ENCODE measurements at regions not wholly inside any gene's neighbourhood (a gene's known extent, or its start where the extent isn't known, plus 50 kb on each side); places are given as distances from the start of the nearest gene placed in this dataset.

GRCh38 chr12:12010277-12011039 is 60.3 kb upstream of the BCL2L14 start:
- H3K9me3 ChIP-seq (ENCODE audit: control insufficient read depth in 1 of 2, insufficient read depth in 1 of 2, low read depth in 1 of 2, low read length in 2 of 2) = no peaks in the 10 kb centered on the region
- BruUV-seq (replicated peaks) = no TSS peak
- peaks cover 3 to 20% of the 10 kb centered on the region in 2 experiments; a peak in 2 of 4 replicates for H3K4me1 ChIP-seq (ENCODE audit: control insufficient read depth in 1 of 2, insufficient read depth in 2 of 2, low read length in 2 of 2)
- ChIA-PET CTCF (interaction anchor here (1.1 kb wide), 1 partner anchor 23 kb away, joined by 5 read pairs; no protein-coding TSS in a partner anchor), RAD21 (ENCODE audit: low non-redundant PET in 1 of 2, low total read pairs in 2 of 2, uncharacterized antibody in 2 of 2, unreplicated experiment in 2 of 2) (no interaction called here), POLR2A (no interaction called here)
- H3K36me3 ChIP-seq (ENCODE audit: control insufficient read depth in 1 of 2, insufficient read depth in 2 of 2, low read length in 2 of 2) = no peaks in the 10 kb centered on the region
- H3K4me3 ChIP-seq (replicated peaks in 1 of 2; ENCODE audit: low read depth in 1 of 2, low read length in 2 of 2) = no peak overlapping the region
- DNase-seq (ENCODE audit: low read depth, low spot score) (no peak), ATAC-seq (no peak)
- H3K27ac ChIP-seq (ENCODE audit: low read depth, low read length) = no peak overlapping the region
- no peaks in the 10 kb centered on the region for H3K27me3 ChIP-seq (ENCODE audit: insufficient read depth, low read length)
- no peaks in the 10 kb centered on the region for H4K20me1 ChIP-seq (ENCODE audit: insufficient read depth)
- H3K4me2 ChIP-seq (ENCODE audit: low read length) = no peak overlapping the region
- H2AFZ ChIP-seq (ENCODE audit: low read depth, low read length, poor library complexity, severe bottlenecking) = no peak overlapping the region
- no peaks in the 10 kb centered on the region for H3K9me2 ChIP-seq (ENCODE audit: insufficient read depth)
- no peak overlapping the region for H3K9ac ChIP-seq (ENCODE audit: low read length)
- TF ChIP-seq SRF (IDR thresholded peaks at IDR 0.05; ENCODE audit: low read depth) (no peak), MAX (IDR thresholded peaks at IDR 0.05) (no peak), ZFX (IDR thresholded peaks at IDR 0.05) (no peak), POLR2A (IDR thresholded peaks at IDR 0.05; ENCODE audit: borderline replicate concordance, extremely low read depth, insufficient read depth, insufficient read length) (no peak), CEBPB (IDR thresholded peaks at IDR 0.05; ENCODE audit: low read depth) (no peak), POLR2AphosphoS5 (IDR thresholded peaks at IDR 0.05; ENCODE audit: low read depth, low read length) (no peak), REST (IDR thresholded peaks at IDR 0.05; ENCODE audit: low read depth) (no peak), ZBTB33 (IDR thresholded peaks at IDR 0.05; ENCODE audit: extremely low read depth, insufficient replicate concordance, low read length) (no peak), SP1 (IDR thresholded peaks at IDR 0.05; ENCODE audit: low read depth) (no peak), TCF7L2 (IDR thresholded peaks at IDR 0.05; ENCODE audit: borderline replicate concordance, extremely low read depth, insufficient read depth, insufficient read length) (no peak), SIN3A (IDR thresholded peaks at IDR 0.05; ENCODE audit: low read depth) (no peak), CTCF (IDR thresholded peaks at IDR 0.05 in 2 of 3, conservative IDR thresholded peaks at IDR 0.05 in 1 of 3; ENCODE audit: borderline replicate concordance in 1 of 3, insufficient read depth in 1 of 3, low read depth in 2 of 3, low read length in 2 of 3) (no peak), EZH2phosphoT487 (IDR thresholded peaks at IDR 0.05; ENCODE audit: borderline replicate concordance) (no peak), FOSL1 (IDR thresholded peaks at IDR 0.05; ENCODE audit: low read depth) (no peak), YY1 (IDR thresholded peaks at IDR 0.05; ENCODE audit: extremely low read depth, insufficient replicate concordance, low read depth, low read length) (no peak), EZH2 (IDR thresholded peaks at IDR 0.05) (no peak), ZNF274 (IDR thresholded peaks at IDR 0.05; ENCODE audit: low read depth, low read length) (no peak)
- H3K79me2 ChIP-seq (ENCODE audit: insufficient read depth, low read length) = no peaks in the 10 kb centered on the region
- intact Hi-C loops (cut with micrococcal nuclease) = no loop called here
